ENCODE measurements at regions not wholly inside any gene's neighbourhood (a gene's known extent, or its start where the extent isn't known, plus 50 kb on each side); places are given as distances from the start of the nearest gene placed in this dataset.

- DNase-seq: no peak
Measured at GRCh38 chr2:61722318-61722717, 131.5 kb downstream of the FAM161A start.

GRCh38 chr2:61721382-61721781 lies 132.5 kb downstream of the FAM161A start:
- DNase-seq: no peak

- no peak for DNase-seq
Measured at GRCh38 chr2:61720911-61721310, 132.9 kb downstream of the FAM161A start.

GRCh38 chr2:61718965-61719364 lies 134.9 kb downstream of the FAM161A start:
- DNase-seq: no peak

- DNase-seq: no peak
Measured at GRCh38 chr2:61715506-61715905, 138.4 kb downstream of the FAM161A start.

- DNase-seq: no peak
Measured at GRCh38 chr2:61714210-61714609, 139.7 kb downstream of the FAM161A start.

GRCh38 chr2:61713457-61713856 lies 140.4 kb downstream of the FAM161A start:
- DNase-seq: no peak

GRCh38 chr2:61712060-61712459 lies 141.8 kb downstream of the FAM161A start:
- no peak for DNase-seq

DNA sequence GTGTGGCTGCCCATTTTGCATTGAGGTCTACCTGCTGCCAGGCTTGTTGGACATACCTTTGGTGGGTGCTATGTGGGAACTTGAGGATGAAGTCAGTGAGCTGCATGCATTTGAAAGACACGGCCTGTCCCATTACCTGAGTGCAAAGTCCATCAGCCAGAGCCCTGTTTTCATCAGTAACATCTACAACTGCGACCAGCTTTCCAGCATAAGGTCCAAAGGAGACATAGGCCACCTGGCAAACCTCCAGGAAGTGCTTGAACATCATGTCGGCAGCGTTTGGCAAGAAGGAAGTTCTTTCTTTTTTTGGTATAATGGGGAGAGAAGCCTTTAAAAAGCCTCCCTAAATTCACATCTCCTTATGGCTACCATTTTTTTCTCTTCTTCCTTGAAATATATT lies 143.1 kb downstream of the FAM161A start:
- no peak for DNase-seq

DNA sequence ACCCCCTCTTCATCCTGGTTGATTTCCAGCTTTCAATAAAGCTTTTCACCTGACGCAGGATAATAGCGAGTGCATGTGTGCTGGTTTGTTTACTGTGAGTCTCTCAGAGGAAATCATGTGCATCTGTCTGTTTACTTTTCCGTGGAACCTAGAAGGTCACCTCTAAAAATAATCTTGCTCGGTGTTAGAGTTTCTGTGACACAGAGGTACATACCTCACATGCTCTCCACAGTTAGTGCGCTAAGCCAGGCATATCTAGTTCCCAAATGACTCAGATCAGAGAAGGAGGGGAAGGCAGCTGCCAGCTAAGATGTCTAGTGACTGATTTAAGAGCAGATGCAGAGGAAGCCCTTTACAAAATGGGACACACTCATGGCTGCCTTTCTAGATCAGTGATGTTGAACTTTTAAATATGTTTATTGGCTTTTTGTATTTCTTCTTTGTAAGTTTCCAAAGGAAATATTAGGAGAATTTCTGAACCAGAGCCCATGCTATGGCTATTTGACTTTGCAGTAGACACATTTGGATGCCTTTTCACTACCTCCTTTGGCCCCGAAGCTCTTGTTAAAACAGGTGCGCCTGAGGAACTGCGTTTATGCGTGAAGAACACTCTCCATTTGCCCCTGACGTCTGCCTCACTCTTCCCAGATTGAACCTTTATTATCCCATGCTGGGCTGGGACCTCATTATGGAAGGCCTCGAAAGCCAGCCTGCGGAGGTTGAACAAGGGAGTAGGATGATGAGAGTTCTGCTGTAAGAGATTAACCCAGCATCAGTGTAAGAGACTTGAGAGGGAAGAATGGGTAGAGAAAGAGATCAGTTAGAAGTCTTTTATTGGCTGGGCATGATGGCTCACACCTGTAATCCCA lies 145.6 kb downstream of the FAM161A start:
- peak in 1 of 5 experiments; percentile 92 for DNase-seq

DNA sequence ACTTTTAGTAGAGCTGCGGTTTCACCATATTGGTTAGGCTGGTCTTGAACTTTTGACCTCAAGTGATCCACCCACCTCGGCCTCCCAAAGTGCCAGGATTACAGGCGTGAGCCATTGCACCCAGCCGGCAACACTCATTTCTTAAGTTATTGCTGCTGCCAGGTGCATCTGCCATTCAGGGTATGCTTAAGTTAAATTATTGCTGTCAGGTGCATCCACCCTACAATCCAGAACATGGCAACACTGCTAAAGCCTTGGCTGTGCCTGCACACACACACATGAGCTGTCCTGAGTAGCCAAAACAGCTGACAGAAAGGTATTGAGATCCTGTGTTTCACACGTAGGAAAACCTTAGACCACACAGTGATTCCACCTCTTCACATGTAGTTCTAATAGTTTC lies 148.2 kb downstream of the FAM161A start:
- no peak for DNase-seq

GRCh38 chr2:61704364-61704763 lies 149.5 kb downstream of the FAM161A start:
- DNase-seq: no peak

DNA sequence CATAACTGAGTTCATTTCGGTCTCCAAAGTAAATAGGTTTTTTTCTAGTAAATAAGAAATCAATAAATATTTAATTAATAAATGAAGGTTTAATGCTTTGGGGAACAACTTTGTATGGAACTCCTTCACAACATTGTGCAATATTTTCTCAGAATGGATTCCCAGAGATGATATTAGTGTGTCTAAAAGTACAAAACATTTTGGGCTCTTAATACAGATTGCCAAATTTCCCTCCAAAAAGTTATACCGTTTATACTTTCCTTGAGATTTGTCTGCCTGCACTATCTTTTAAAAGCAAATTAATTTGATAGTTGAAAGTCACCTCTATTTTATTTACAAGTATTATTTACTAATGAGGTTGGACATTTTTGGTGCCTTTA lies 151.8 kb downstream of the FAM161A start:
- no peak for DNase-seq

GRCh38 chr2:61700464-61700863 lies 153.4 kb downstream of the FAM161A start:
- no peak for DNase-seq

GRCh38 chr2:61694312-61695274 lies 156.4 kb upstream of the XPO1 start:
- peak; percentile 70 to 78 (median 77) for DNase-seq

- DNase-seq: no peak
Measured at GRCh38 chr2:61693744-61694143, 155.6 kb upstream of the XPO1 start.

DNA sequence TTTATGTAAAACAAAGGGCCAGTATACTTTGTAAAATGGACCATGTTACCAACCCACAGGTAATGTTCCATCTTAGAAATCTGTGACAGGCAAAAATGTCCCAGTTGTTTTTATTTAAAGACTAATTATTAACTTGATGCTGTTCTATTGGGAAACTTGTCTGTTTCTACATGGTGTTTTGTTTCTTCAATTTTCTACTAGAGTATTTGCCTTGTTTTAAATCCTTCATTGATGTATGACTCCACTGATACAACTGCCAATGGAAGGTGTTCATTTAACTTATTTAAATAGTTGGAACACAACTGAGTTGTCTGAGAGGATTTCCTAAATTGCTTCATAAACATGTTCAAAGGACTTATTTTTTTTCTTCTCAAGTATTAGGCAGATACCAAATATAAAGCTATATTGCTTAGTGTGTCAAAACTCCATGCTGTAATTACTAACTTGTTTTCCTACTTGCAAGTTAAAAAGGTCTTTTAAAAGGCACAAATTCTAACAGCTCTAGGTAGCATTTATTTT lies 152.0 kb upstream of the XPO1 start:
- no peak for DNase-seq

DNA sequence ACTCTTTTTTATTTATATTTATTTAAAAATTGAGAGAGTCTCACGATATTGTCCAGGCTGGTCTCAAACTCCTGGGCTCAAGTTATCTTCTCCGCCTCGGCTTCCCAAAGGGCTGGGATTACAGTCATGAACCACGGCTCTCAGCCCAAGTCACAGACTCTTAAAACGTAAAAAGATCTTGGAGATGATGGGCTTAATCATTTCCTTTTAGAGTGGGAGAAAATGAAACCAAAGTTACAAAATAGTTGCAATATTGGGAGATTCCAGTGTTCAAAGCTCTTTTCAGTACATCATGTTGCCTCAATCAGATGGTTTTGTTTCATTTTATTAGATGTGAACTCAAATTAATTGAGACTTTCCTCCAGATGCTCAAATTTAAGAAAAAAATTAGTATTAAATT lies 151.4 kb upstream of the XPO1 start:
- no peak for DNase-seq

DNA sequence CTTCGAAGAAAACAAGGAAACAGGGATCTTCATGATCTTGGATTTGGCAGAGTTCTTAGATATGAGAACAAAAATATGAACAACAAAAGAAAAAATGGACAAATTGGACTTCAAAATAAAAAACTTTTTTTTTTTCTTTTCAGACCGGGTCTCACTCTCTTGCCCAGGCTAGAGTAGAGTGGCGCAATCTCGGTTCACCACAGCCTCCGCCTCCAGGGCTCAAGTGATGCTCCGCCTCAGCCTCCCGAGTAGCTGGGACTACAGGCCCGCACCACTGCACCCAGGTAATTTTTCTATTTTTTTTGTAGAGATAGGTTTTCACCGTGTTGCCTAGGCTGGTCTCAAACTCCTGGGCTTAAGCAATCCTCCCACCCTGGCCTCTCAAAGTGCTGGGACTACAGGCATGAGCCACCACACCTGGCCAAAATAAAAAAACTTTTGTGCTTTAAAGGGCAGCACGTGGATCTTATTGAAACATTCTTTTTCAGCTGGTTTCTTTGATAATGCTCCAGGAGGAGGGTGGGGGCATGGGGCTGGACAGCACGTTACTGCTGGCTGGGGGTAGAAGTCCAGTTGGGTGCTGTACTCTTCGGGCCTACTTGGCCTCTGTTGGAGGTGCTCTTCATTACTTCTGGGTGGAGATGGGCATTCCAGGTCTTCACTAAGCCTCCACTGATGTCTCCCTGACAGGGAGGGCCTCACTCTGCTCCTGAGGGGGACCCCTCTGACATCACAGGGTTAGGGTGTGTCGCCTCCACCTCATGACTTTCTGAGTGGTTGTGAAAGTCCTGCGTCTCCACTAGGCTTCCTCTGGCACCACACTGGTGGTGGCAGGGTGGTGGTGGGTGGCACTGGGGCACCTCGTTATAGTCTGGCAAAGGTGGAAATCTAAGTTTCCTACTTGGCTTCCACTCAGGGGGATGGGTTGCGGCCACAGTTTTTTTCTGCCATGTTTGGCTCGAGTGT lies 150.5 kb upstream of the XPO1 start:
- no peak for DNase-seq

DNA sequence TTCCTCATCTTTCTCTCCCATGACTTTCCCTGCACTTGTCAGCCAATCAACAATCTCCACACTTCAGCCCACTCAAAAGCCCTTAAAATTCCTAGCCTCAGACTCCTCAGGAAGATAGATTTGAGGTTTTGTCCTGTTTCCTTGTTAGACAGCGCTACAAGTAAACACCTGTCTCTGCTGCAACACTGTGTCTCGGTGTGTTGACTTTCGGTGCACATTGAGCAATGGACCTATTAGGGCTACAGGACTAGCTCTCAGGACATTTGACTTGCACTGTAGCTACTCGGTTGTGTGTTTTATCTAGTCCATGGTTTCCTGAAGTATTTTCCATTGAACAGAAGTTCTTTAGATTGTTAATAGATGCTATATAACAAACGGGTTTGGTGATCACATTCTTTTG lies 140.9 kb upstream of the XPO1 start:
- DNase-seq: no peak

- no peak for DNase-seq
Measured at GRCh38 chr2:61677942-61678341, 139.8 kb upstream of the XPO1 start.

DNA sequence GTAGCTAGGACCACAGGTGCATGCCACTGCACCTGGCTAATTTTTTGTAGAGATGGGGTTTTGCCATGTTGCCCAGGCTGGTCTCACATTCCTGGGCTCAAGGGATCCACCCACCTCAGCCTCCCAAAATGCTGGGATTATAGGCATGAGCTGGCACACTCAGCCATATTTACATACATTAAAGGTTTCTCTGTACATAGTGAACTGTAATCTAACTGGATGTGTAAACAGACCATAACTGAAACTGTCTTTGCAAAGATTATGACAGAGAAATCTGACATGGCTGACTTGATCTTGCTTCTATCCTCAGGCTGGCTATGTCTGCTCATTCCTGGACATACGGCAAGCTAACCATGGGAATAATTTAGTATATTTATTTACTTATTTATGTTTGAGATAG lies 139.2 kb upstream of the XPO1 start:
- no peak for DNase-seq

All from T-helper 2 cell (primary cell).